Esophagus squamous epithelium (tissue), 5 donors: ENCODE measurements at regions not wholly inside any gene's neighbourhood (a gene's known extent, or its start where the extent isn't known, plus 50 kb on each side); places are given as distances from the start of the nearest gene placed in this dataset.

ENCODE experiments used
- DNase-seq: peaks from one replicate; lab custom pipeline; 2025; lab: John Stamatoyannopoulos, UW
- H3K27ac ChIP-seq, 4 donors: fragments of 200-600 bp; sonication (generic); one replicate each; pipeline ENCODE4 v1.5.1; 2016 to 2019; ENCODE audit warnings: mild to moderate bottlenecking in 1 of 4
- H3K27me3 ChIP-seq, 4 donors: fragments of 200-600 bp; sonication (generic); 1 replicate in 3 of 4; 2 replicates in 1 of 4; pipeline versions ENCODE4 v1.5.1 to v1.6.0; 2017 to 2021; ENCODE audit warnings: antibody characterized with exemption in 1 of 4
- H3K36me3 ChIP-seq, 3 donors: fragments of 200-600 bp; sonication (generic); one replicate each; pipeline ENCODE4 v1.5.1; 2016 to 2019
- H3K4me1 ChIP-seq, 3 donors: fragments of 200-600 bp; sonication (generic); one replicate each; pipeline ENCODE4 v1.5.1; 2017 to 2019
- H3K4me3 ChIP-seq, 4 donors: fragments of 200-600 bp; sonication (generic); 1 replicate in 3 of 4; 2 replicates in 1 of 4; pipeline ENCODE4 v1.5.1; 2016 to 2019; ENCODE audit warnings: mild to moderate bottlenecking in 2 of 4, moderate library complexity in 1 of 4
- H3K9me3 ChIP-seq, 3 donors: fragments of 200-600 bp; sonication (generic); one replicate each; pipeline ENCODE4 v1.5.1; 2016 to 2019
- CTCF ChIP-seq, 6 experiments: fragments of 450-650 bp in 4 of 6; fragments of 200-600 bp in 2 of 6; sonication (generic) in 2 of 6; IDR thresholded peaks; one replicate each; pipeline ENCODE4 v1.5.1; 2016 to 2019; ENCODE audit warnings: antibody characterized with exemption in 6 of 6, mild to moderate bottlenecking in 4 of 6, moderate library complexity in 4 of 6
- POLR2A ChIP-seq, 4 donors: fragments of 450-650 bp; IDR thresholded peaks; one replicate each; pipeline ENCODE4 v1.6.1; 2017; ENCODE audit warnings: antibody characterized with exemption in 4 of 4, mild to moderate bottlenecking in 4 of 4, moderate library complexity in 3 of 4
- WGBS, 2 donors: methylation state at CpG; one replicate each; pipeline ENCODE4 v1.1.5; 2018; 5-methylcytosine and 5-hydroxymethylcytosine counted together
- intact Hi-C: fragments of 100-400 bp; cut with DNase I; formaldehyde crosslinking; loops from one replicate; pipeline ENCODE4 v1.15.0; 2022
- donor health status: DM: yes; HTN: yes; CAD: no.

DNA sequence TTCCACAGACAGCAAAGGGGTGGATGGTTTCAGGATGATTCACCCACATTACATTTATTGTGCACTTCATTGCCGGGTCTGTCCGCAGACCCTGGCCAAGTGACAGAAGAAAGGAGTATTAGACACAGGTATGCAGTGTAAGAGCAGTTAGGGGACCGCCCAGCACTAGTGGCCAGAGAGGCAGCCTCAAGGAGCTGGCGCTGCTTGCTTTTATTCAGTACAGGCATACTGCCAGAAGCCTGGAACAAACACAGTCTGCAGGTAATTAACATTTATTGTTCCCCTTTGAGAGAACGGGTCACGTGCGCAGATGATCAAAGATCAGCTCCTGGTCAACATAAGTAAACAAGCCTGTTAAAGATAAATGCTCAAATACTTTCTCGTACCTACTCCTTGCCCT lies 1639.0 kb upstream of the IGFBP7 start:
- Histone ChIP-seq H3K36me3 (no peaks in the 10 kb centered on the region), H3K27me3 (no peaks in the 10 kb centered on the region), H3K27ac (no peak overlapping the region), H3K9me3 (no peaks in the 10 kb centered on the region), H3K4me3 (no peak overlapping the region), H3K4me1 (no peaks in the 10 kb centered on the region)
- intact Hi-C loops: no loop called here
- WGBS, 2 donors: 36 to 43% methylated on average over 8 of the region's 8 CpGs
- TF ChIP-seq POLR2A (IDR thresholded peaks at IDR 0.05) (no peak), CTCF (IDR thresholded peaks at IDR 0.05) (no peak)
- DNase-seq: no peak

GRCh38 chr4:58740897-58741296 lies 1630.7 kb upstream of the IGFBP7 start:
- Histone ChIP-seq H3K9me3 (no peaks in the 10 kb centered on the region), H3K36me3 (no peaks in the 10 kb centered on the region)
- intact Hi-C loops: no loop called here

GRCh38 chr4:58739275-58739674 lies 1629.1 kb upstream of the IGFBP7 start:
- H3K27ac ChIP-seq: no peak overlapping the region
- H3K27me3 ChIP-seq: no peaks in the 10 kb centered on the region
- TF ChIP-seq POLR2A (IDR thresholded peaks at IDR 0.05) (no peak), CTCF (IDR thresholded peaks at IDR 0.05) (no peak)
- no peaks in the 10 kb centered on the region for H3K36me3 ChIP-seq
- WGBS, 2 donors: 94 to 95% methylated on average over 1 of the region's 1 CpG
- no peak overlapping the region for H3K4me3 ChIP-seq
- intact Hi-C loops: no loop called here
- H3K9me3 ChIP-seq: no peaks in the 10 kb centered on the region
- no peak for DNase-seq
- H3K4me1 ChIP-seq: no peaks in the 10 kb centered on the region

More at GRCh38 chr4:58740897-58741296, 1630.7 kb upstream of the IGFBP7 start:
- Histone ChIP-seq H3K27me3 (no peaks in the 10 kb centered on the region), H3K4me3 (no peak overlapping the region), H3K27ac (no peak overlapping the region), H3K4me1 (no peaks in the 10 kb centered on the region)
- DNase-seq: no peak
- TF ChIP-seq CTCF (IDR thresholded peaks at IDR 0.05) (no peak), POLR2A (IDR thresholded peaks at IDR 0.05) (no peak)

- no peak for TF ChIP-seq POLR2A (IDR thresholded peaks at IDR 0.05)
- no peak for TF ChIP-seq CTCF (IDR thresholded peaks at IDR 0.05)
- Histone ChIP-seq H3K27ac (no peak overlapping the region), H3K36me3 (no peaks in the 10 kb centered on the region), H3K4me3 (no peak overlapping the region), H3K4me1 (no peaks in the 10 kb centered on the region), H3K9me3 (no peaks in the 10 kb centered on the region), H3K27me3 (no peaks in the 10 kb centered on the region)
- DNase-seq: no peak
- intact Hi-C loops: no loop called here
Observed at GRCh38 chr4:58738375-58738774, 1628.2 kb upstream of the IGFBP7 start.

DNA sequence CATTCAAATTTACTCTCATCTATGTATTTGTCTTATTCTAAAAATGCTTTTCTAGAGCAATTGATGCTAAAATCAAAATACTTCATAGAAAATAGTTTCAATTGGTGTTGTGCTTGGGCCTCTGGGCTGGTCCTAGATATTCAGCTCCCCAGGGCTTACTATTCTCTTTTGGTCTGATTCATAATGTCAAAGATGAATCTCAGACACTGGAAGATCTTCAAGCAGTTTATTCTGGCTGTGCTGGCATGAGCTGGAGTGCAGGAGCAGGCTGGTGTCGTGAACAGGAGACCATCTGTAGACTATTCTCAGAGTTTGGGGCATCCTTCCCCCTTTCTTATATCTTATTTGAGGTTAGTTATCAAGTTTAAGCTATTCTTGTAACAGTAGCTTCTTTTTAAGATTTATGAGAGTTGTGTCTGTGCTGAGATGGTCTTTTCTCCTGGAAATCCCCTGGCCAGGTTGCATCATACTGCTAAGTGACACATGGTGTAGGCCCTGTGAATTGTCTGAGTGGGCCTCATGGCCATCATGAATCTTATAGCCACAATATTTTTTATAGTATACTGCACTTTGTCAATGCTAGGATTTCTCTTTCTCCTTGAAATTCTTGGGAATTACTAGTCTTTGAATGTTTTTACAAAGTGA lies 1624.0 kb upstream of the IGFBP7 start:
- H3K4me3 ChIP-seq: no peak overlapping the region
- intact Hi-C loops: no loop called here
- H3K4me1 ChIP-seq: no peaks in the 10 kb centered on the region
- WGBS, 2 donors: 33 to 52% methylated on average over 1 of the region's 1 CpG
- no peaks in the 10 kb centered on the region for H3K9me3 ChIP-seq
- no peak for DNase-seq
- H3K27me3 ChIP-seq: no peaks in the 10 kb centered on the region
- TF ChIP-seq POLR2A (IDR thresholded peaks at IDR 0.05): no peak
- TF ChIP-seq CTCF (IDR thresholded peaks at IDR 0.05): no peak
- no peak overlapping the region for H3K27ac ChIP-seq
- no peaks in the 10 kb centered on the region for H3K36me3 ChIP-seq
